ENCODE measurements at regions not wholly inside any gene's neighbourhood (a gene's known extent, or its start where the extent isn't known, plus 50 kb on each side); places are given as distances from the start of the nearest gene placed in this dataset.

- H3K4me3 Mint-ChIP-seq (ENCODE audit: unreplicated experiment) = no peak overlapping the region
- TF ChIP-seq, protein P1, sequence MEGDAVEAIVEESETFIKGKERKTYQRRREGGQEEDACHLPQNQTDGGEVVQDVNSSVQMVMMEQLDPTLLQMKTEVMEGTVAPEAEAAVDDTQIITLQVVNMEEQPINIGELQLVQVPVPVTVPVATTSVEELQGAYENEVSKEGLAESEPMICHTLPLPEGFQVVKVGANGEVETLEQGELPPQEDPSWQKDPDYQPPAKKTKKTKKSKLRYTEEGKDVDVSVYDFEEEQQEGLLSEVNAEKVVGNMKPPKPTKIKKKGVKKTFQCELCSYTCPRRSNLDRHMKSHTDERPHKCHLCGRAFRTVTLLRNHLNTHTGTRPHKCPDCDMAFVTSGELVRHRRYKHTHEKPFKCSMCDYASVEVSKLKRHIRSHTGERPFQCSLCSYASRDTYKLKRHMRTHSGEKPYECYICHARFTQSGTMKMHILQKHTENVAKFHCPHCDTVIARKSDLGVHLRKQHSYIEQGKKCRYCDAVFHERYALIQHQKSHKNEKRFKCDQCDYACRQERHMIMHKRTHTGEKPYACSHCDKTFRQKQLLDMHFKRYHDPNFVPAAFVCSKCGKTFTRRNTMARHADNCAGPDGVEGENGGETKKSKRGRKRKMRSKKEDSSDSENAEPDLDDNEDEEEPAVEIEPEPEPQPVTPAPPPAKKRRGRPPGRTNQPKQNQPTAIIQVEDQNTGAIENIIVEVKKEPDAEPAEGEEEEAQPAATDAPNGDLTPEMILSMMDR (IDR thresholded peaks at IDR 0.05; ENCODE audit: unreplicated experiment) = no peak
Observed at GRCh38 chr3:170737498-170738162, 132.4 kb downstream of the RPL22L1 start.

GRCh38 chr3:170735821-170736220 lies 134.2 kb downstream of the RPL22L1 start:
- H3K36me3 Mint-ChIP-seq (ENCODE audit: low read depth, unreplicated experiment) = no peaks in the 10 kb centered on the region
- no peak for DNase-seq (ENCODE audit: low spot score)
- TF ChIP-seq, protein P1 (IDR thresholded peaks at IDR 0.05; ENCODE audit: unreplicated experiment) = no peak
- no peak overlapping the region for H3K27ac Mint-ChIP-seq (ENCODE audit: unreplicated experiment)
- peaks cover 12% of the 10 kb centered on the region for H3K4me1 Mint-ChIP-seq (ENCODE audit: unreplicated experiment)
- no peak overlapping the region for H3K4me3 Mint-ChIP-seq (ENCODE audit: unreplicated experiment)
- peaks cover 2% of the 10 kb centered on the region for H3K27me3 Mint-ChIP-seq (ENCODE audit: unreplicated experiment)
- no peaks in the 10 kb centered on the region for H3K9me3 Mint-ChIP-seq (ENCODE audit: unreplicated experiment)

More at GRCh38 chr3:170737498-170738162, 132.4 kb downstream of the RPL22L1 start:
- H3K27ac Mint-ChIP-seq (ENCODE audit: unreplicated experiment) = no peak overlapping the region
- peaks cover 18% of the 10 kb centered on the region for H3K4me1 Mint-ChIP-seq (ENCODE audit: unreplicated experiment)
- no peaks in the 10 kb centered on the region for H3K9me3 Mint-ChIP-seq (ENCODE audit: unreplicated experiment)
- DNase-seq (ENCODE audit: low spot score) = no peak
- peaks cover 2% of the 10 kb centered on the region for H3K27me3 Mint-ChIP-seq (ENCODE audit: unreplicated experiment)
- no peaks in the 10 kb centered on the region for H3K36me3 Mint-ChIP-seq (ENCODE audit: low read depth, unreplicated experiment)

- Mint-ChIP-seq H3K27ac (ENCODE audit: unreplicated experiment) (no peak overlapping the region), H3K4me1 (ENCODE audit: unreplicated experiment) (peaks cover 7% of the 10 kb centered on the region), H3K4me3 (ENCODE audit: unreplicated experiment) (no peak overlapping the region), H3K9me3 (ENCODE audit: unreplicated experiment) (no peaks in the 10 kb centered on the region), H3K27me3 (ENCODE audit: unreplicated experiment) (peaks cover 2% of the 10 kb centered on the region), H3K36me3 (ENCODE audit: low read depth, unreplicated experiment) (no peaks in the 10 kb centered on the region)
- TF ChIP-seq, protein P1 (IDR thresholded peaks at IDR 0.05; ENCODE audit: unreplicated experiment) = no peak
- no peak for DNase-seq (ENCODE audit: low spot score)
Observed at GRCh38 chr3:170734735-170735065, 135.3 kb downstream of the RPL22L1 start.

GRCh38 chr3:170734043-170734734 lies 135.8 kb downstream of the RPL22L1 start:
- H3K36me3 Mint-ChIP-seq (ENCODE audit: low read depth, unreplicated experiment) = no peaks in the 10 kb centered on the region
- no peaks in the 10 kb centered on the region for H3K9me3 Mint-ChIP-seq (ENCODE audit: unreplicated experiment)
- H3K27ac Mint-ChIP-seq (ENCODE audit: unreplicated experiment) = no peak overlapping the region
- H3K4me3 Mint-ChIP-seq (ENCODE audit: unreplicated experiment) = no peak overlapping the region
- H3K27me3 Mint-ChIP-seq (ENCODE audit: unreplicated experiment) = peaks cover under 1% of the 10 kb centered on the region
- DNase-seq (ENCODE audit: low spot score) = no peak
- TF ChIP-seq, protein P1 (IDR thresholded peaks at IDR 0.05; ENCODE audit: unreplicated experiment) = no peak
- peaks cover 7% of the 10 kb centered on the region for H3K4me1 Mint-ChIP-seq (ENCODE audit: unreplicated experiment)

- TF ChIP-seq, protein P1 (IDR thresholded peaks at IDR 0.05; ENCODE audit: unreplicated experiment) = no peak
- Mint-ChIP-seq H3K9me3 (ENCODE audit: unreplicated experiment) (no peaks in the 10 kb centered on the region), H3K4me3 (ENCODE audit: unreplicated experiment) (no peak overlapping the region), H3K27me3 (ENCODE audit: unreplicated experiment) (no peaks in the 10 kb centered on the region), H3K36me3 (ENCODE audit: low read depth, unreplicated experiment) (no peaks in the 10 kb centered on the region), H3K27ac (ENCODE audit: unreplicated experiment) (no peak overlapping the region), H3K4me1 (ENCODE audit: unreplicated experiment) (peaks cover 7% of the 10 kb centered on the region)
- no peak for DNase-seq (ENCODE audit: low spot score)
Observed at GRCh38 chr3:170732660-170733245, 137.2 kb downstream of the RPL22L1 start.

Measured in endothelial cell (in vitro differentiated cells).